A549 (cell line): ENCODE measurements at regions not wholly inside any gene's neighbourhood (a gene's known extent, or its start where the extent isn't known, plus 50 kb on each side); places are given as distances from the start of the nearest gene placed in this dataset.

Experiments used
- CBX8 ChIP-seq: fragments of 200-600 bp; sonication (generic); IDR thresholded peaks from 2 replicates; pipeline ENCODE4 v1.6.1; 2016
- CTCF ChIP-seq: fragments of >200 bp; sonication (Bioruptor Twin); formaldehyde crosslinking; IDR thresholded peaks from 3 replicates; pipeline ENCODE4 v1.5.1; 2016
- EP300 ChIP-seq, 2 experiments: fragments of >200 bp; sonication (Bioruptor Twin); formaldehyde crosslinking; IDR thresholded peaks; 2 replicates in 1 of 2; 3 replicates in 1 of 2; pipeline ENCODE4 v1.6.1; 2016 to 2017
- HOXA7 ChIP-seq: fragments of 250-450 bp; sonication (Bioruptor Pico); IDR thresholded peaks from 2 replicates; pipeline ENCODE4 v1.5.0; 2020; ENCODE audit warnings: mild to moderate bottlenecking, moderate library complexity
- NR3C1 ChIP-seq: fragments of >200 bp; sonication (Bioruptor Twin); formaldehyde crosslinking; IDR thresholded peaks from 3 replicates; pipeline ENCODE4 v1.6.1; 2017
- TP53 ChIP-seq: fragments of 250-450 bp; sonication (Bioruptor Pico); IDR thresholded peaks from 2 replicates; pipeline ENCODE4 v1.5.0; 2021; ENCODE audit warnings: mild to moderate bottlenecking, moderate library complexity
- ZC3H11A ChIP-seq: fragments of 450-650 bp; IDR thresholded peaks from 2 replicates; pipeline ENCODE4 v1.6.1; 2014; ENCODE audit warnings: antibody characterized with exemption, mild to moderate bottlenecking

- TF ChIP-seq CTCF (no peak), CBX8 (no peak), TP53 (CRISPR knock-in tag) (no peak), EP300 (IDR thresholded peaks at IDR 0.05) (no peak), ZC3H11A (no peak), NR3C1 (no peak), HOXA7 (CRISPR knock-in tag) (no peak)
These were observed 226.3 kb upstream of the RGS17 start for GRCh38 chr6:153357391-153357790.
